HG03342 (cell line): ENCODE measurements at regions not wholly inside any gene's neighbourhood (a gene's known extent, or its start where the extent isn't known, plus 50 kb on each side); places are given as distances from the start of the nearest gene placed in this dataset.

Experiments used
- ATAC-seq: cut with Tn5 transposase; IDR thresholded peaks from one replicate; pipeline ENCODE4 v1.9.1; 2021; ENCODE audit warnings: mild to moderate bottlenecking, moderate library complexity; ENCODE audit not compliant: unreplicated experiment

- ATAC-seq = no peak
Measured at GRCh38 chr10:10829576-10829975, 188.1 kb upstream of the CELF2 start.

GRCh38 chr10:10830293-10830986, 187.2 kb upstream of the CELF2 start:
- no peak for ATAC-seq

DNA sequence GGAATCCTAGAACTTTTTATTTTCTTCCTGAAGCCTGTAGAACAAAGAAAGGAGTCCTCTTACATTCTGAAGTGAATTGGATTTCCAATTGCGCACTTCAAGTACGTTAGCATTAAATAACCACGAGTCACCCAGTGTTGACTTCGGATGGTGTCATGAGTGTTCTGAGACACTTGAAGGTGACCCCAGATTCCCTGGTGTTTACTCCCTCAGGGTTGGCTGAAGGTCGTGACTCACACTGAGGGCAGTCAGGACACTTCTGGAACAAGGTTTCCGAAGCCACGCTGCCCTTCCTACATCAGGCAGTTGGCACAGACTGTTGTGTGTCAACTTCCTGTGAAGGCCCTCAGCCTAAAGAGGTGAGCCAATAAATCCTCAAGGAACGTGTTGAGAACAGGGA, 186.6 kb upstream of the CELF2 start:
- no peak for ATAC-seq

- ATAC-seq = no peak
Measured at GRCh38 chr10:10833955-10834354, 183.7 kb upstream of the CELF2 start.

GRCh38 chr10:10844251-10844650, 173.4 kb upstream of the CELF2 start:
- no peak for ATAC-seq

DNA sequence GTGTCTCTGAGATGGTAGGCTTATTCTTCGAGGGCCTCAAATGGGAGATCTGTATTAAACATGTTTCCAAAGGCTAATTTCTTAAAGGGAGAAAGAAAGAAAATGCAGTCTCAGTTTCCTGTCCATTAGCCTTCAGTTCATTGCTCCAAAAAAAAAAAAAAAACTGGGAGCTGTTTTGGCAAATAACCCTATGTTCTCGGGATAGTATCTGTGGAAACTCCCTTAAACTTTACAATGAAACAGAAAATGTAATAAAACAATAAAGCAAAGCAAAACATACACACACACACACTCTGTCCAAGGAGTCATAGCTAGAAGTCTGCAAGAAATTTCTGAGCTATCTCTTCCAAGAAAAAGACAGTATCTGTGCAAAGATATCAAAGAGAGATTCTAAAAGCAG, 172.5 kb upstream of the CELF2 start:
- no peak for ATAC-seq

DNA sequence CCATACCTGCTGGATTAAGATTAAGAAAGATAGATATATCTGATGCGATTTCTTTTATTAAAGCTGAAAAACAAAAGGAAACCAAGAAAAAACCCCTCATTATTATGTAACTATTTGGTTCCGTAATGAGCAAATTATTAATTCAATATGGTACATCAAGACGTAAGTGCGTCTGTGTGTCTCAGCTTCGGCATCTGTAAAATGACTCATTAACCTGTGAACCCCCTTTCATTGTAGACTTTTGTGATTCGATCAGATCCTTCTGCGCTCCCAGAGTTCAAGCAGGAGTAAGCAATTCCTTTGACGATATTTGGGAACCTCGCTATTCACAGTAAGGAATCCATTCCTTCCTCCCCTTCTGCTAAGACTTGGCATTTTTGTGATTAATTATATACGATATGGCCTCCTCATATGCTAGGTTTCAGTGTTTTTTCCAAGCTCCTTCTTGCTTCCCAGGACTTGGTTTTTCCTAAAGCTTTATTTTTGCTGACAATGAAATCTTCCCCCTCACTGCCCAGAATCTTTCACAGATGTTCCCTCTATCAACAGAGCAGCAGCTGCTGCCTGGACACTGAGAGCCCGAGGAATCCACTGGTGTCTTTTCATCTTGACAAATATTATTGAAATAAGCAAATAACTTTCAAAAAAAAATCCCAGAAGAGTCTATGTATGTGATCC, 171.7 kb upstream of the CELF2 start:
- no peak for ATAC-seq

DNA sequence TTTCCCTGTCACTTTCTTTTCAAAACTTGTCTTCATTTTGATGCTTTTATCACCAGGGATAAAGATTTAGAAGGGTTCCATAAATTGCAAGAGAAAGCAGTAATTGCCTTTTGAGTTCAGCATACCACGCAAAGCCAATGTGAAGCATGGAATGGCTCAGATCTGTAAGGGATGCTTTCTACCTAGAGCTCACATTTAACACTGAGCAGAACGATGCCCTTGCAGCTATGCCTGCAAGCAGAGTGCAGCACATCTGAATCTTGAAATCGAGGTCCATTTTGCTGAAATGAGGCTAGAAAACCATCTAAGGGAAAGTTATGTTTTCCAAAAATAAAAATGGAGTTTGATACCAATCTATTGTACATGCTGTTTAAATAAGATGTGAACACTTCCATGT, 171.2 kb upstream of the CELF2 start:
- ATAC-seq = no peak

- no peak for ATAC-seq
Measured at GRCh38 chr10:10847387-10847786, 170.3 kb upstream of the CELF2 start.

DNA sequence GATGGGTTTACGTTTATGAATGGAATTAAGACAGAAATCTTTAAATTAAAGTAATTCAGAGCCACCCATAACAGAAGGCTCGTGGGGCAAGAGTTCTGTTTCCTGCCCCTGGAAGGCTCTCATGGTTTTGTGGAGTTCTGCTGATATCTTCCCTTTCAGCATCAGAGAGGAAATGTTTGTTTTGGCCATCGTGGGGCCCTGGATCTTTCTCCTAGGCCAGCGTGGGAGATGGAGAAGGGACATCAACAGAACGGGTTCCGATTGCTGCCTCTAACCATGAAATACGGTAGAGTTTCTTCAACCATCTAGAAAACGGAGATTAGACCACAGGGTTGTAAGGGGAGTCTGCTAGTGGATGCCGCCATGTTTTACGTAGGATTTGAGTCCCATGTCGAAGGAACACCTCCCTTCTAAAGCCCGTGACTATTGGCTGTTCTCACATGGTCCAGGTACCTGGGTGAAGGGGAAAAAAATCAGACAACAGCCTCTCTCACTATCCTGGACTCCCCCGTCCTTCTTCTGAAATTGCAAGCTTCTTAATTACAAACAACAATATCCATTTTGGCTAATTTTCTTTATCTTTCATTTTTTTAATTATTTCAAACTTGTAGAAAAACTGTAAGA, 169.1 kb upstream of the CELF2 start:
- ATAC-seq = no peak

DNA sequence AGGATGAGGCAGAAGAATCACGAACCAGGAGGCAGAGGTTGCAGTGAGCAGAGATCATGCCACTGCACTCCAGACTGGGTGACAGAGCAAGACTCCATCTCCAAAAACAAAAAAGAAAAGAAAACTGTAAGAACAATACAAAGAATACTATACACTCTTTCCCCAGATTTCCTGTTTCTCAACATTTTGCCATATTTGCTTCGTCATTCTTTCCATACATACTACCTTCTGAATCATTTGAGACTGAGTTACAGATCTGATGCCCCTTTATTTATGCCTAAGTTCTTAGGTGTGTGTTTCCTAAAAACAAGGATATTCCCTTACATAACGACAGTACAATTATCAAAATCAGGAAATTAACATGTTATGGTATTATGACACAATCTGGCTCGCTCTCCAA, 168.4 kb upstream of the CELF2 start:
- ATAC-seq = no peak

DNA sequence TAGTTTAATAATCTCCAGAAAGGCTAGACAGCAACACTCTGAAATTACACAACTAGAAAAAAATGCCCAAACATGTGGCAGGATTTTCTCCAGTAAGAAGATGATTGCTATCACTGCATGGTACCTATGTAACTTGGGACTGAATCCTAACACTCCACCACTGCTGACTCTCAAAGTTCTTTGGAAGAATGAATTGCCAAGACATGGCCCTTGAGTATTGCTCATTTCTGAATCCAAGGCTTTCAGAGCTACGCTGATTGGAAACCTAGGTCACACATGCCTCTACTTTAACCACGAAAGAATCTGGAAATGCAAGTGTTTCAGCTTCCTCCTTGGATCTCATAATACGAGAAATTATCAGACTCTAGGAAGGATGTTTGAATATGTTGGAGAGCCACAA, 167.5 kb upstream of the CELF2 start:
- ATAC-seq = no peak

DNA sequence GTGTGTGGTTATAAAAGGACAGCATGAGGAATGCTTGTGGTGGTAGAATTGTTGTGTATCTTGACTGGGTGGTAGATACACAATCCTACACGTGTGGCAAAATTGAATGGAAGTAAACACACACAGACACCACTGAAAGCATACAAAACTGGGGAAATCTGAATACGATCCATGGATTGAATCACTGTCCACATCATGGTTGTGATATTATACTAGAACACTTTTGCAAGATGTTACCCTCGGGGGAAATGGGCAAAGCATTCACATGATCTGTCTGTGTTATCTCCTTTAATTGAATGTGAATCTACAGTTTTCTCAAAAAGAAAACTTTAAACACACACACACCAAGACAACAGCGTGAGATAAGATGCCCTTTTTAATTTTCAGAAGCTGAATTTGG, 165.2 kb upstream of the CELF2 start:
- ATAC-seq = no peak

DNA sequence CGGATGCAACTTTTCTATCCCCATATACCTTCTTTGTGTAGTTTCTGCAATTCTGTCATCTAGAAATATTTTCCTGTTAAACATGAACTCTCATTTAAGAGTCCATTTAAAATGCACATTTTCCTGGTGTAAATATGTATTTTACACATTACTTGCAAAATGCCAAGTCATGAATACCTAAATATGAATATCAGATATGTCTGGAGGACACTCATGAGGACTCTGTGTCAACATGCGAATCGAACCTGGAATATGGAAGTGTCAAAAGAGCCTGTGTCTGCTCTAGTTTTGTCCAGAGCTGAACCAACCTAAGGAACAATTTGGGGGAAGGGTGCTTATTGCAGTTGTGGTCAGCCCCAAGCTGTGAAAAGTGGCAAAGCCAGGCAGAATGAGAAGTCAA, 163.7 kb upstream of the CELF2 start:
- no peak for ATAC-seq

DNA sequence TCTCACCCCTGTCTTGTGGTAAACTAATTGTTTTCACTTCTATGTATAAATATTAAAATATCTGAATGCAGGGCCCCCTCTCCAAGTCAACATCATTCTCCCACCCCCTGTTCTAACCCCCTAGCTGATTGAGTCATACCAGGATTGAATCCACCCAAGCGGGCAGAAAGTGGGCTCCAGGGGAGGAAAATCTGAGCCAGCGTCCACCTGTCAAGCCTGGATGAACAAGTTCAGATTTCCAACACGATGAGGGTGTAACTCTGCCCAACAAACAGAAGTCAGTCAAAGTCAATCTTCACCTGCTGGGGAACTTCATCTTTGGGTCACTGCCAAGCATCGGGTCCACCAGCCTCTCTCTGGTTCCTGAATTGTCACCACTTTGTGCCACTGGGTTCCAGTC, 162.9 kb upstream of the CELF2 start:
- ATAC-seq = no peak

DNA sequence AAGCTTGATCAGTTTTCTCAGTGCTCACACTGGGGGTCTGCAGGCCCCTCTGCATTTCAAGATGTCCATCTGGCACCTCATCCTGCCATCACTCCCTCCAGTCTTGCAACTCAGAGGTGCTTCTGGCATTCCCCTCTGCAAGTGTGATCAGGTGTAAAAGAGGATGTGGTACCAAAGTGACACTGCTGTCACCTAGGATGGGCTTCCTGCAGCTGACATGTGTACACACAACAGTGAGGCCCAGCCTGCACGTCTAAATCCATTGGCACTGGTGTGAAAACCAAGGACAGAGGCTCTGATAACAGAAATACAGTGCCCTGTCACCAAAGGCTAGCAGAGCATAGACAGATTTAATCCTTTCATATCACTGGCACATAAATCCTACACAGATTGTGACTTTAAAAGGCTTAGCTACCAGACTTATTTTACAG, 162.5 kb upstream of the CELF2 start:
- ATAC-seq = no peak

DNA sequence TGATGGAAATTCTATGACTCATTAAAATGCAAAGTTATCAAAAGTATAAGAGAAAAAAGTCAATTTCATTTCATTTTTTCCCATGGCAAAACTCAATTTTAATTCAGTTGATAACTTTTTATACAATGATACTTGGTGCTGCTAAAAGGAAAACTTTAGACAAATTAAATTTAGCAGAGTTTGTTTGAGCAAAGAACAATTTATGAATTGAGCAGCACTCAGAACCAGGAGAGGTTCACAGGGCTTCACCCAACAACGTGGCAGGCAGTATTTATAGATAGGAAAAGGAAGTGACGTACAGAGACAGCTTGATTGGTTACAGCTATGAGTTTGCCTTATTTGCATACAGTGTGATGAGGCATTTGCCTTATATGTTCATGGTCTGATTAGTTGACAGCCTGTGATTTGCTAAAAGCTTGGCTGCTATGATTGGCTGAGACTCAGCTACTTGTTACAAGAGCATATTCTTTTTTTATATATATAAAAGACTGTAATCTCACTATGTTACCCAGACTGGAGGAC, 157.2 kb upstream of the CELF2 start:
- ATAC-seq = no peak

DNA sequence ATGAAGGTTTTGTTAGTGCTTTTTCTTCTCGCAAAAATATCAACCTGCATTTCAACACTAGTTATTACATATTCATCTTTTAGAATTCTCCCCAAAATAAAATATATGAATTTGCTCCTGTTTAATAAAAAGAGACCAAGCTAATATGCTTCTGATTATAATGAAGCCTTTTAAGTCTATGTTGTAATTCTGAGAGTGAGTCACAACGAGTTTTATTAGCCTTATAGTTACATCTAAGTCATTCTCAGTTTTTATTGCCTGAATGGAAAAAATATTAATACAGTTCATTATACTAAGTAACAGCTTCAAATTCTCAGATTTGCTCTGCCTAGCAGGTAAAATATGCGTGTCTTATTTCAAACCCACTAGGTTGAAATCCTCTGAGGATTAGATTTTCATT, 152.4 kb upstream of the CELF2 start:
- ATAC-seq = no peak

DNA sequence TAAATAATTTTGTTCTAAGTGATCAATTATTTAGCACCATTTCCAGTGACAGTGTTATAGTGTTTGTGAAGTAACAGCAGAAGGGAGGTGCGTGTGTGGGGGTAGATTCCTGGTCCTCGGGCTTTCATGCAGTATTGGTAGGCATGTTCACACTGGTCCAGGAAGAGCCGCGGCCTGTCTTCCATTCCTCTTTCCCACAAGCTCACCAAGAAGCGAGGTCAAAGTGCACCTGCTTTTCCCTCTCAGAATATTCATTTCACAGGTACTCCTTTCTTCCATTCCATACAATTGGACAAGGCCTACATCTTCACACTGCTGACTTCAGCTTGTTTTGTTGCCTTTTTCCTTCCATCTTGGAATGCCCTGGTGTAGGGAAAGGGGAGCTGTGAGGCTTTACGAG, 151.8 kb upstream of the CELF2 start:
- no peak for ATAC-seq

DNA sequence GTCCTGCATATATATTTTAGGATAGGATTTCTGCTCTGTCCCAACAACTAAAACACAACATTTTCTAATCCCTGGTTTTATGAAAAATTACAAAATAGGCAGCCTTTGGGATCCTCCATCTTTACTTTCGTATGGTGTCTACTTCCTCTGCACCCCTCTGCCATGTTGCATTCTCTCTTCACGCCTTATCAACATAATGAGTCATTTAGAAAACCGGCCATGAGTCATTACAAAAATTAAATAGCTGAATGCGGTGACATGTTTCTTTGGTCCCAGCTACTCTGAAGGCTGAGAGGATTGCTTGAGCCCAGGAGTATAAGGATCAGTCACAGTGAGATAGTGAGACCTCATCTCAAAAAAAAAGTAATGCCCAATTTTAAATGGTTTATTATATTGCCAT, 148.1 kb upstream of the CELF2 start:
- ATAC-seq = peak; percentile 95

GRCh38 chr10:10870523-10871241, 147.0 kb upstream of the CELF2 start:
- no peak for ATAC-seq

DNA sequence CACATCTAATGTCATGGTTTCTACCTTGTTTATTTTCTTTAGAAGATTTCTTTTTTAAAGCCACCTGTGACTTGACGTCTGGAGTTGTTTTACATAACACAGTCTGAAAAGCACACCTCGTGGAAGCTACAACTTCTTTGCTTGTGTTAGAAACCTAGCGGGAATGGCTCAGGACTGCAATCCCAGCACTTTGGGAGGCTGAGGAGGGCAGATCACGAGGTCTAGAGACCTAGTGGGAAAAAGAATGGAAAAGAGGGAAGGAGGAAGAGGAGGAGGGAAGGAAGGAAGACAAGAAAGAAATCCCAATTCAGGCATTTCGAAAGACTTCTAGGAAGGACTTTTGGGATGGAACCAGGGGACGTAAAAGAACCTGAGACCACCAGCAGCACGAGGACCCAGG, 146.3 kb upstream of the CELF2 start:
- ATAC-seq = no peak
